ENCODE measurements at regions not wholly inside any gene's neighbourhood (a gene's known extent, or its start where the extent isn't known, plus 50 kb on each side); places are given as distances from the start of the nearest gene placed in this dataset.

DNA sequence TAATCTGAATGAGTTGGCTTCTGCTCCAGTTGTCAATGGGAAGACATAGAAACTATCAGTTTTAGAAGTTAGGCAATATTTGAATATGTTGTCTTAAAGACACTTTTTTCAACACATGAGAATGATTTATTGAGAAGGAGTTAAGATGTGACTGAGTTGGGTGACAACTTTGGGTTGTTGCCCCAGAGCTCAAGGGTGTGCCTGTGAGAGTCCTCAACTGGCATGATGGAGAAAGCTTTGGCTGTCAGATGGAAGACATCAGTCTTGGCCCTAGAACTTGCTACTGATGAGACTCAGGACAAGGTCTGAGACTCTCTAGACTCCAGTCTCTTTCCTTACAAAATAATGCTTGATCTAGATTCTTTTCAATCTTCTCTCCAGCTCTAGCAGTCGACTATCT lies 69.0 kb upstream of the CTAGE1 start:
- H3K27ac ChIP-seq = no peak overlapping the region
- no peaks in the 10 kb centered on the region for H3K36me3 ChIP-seq (replicated peaks in 1 of 2; ENCODE audit: insufficient read depth in 1 of 2, low read depth in 2 of 2)
- 82 to 83% methylated on average over 1 of the region's 1 CpG for WGBS, 2 donors
- H3K27me3 ChIP-seq = no peaks in the 10 kb centered on the region
- ATAC-seq = no peak
- intact Hi-C loops (cut with DNase I) = no loop called here
- TF ChIP-seq POLR2A (IDR thresholded peaks at IDR 0.05) (no peak), CTCF (IDR thresholded peaks at IDR 0.05) (no peak)
- no peak overlapping the region for H3K4me3 ChIP-seq
- peaks cover 15% of the 10 kb centered on the region for H3K4me1 ChIP-seq
- no peaks in the 10 kb centered on the region for H3K9me3 ChIP-seq
- no peak for DNase-seq

DNA sequence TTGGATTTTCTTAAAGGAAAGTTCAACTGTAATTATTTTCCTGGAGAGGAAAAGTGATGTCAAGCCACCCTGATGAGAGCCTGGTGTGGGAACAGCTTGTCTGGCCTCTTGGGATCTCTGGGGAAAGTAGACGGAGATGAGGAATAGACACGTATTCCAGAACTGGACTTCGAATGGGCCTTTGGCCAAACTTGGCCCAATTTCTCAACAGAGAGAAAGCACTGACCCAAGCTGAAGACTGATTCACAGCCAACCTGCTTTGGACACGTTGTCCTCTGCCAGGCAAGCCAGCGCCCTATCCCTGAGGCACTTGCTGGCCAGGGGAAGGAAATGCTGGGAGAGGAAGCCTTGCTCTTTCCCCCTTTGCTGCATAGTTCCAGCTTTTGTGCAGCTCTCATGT lies 70.8 kb upstream of the CTAGE1 start:
- H3K4me3 ChIP-seq = no peak overlapping the region
- ATAC-seq (no peak), DNase-seq (peak; percentile 19 to 34 (median 28))
- TF ChIP-seq CTCF (IDR thresholded peaks at IDR 0.05) (no peak), POLR2A (IDR thresholded peaks at IDR 0.05) (no peak)
- H3K9me3 ChIP-seq = no peaks in the 10 kb centered on the region
- peaks cover 15% of the 10 kb centered on the region for H3K4me1 ChIP-seq
- 77 to 81% methylated on average over 5 of the region's 5 CpGs for WGBS, 2 donors
- H3K27me3 ChIP-seq = no peaks in the 10 kb centered on the region
- H3K27ac ChIP-seq = no peak overlapping the region
- intact Hi-C loops (cut with DNase I) = no loop called here
- no peaks in the 10 kb centered on the region for H3K36me3 ChIP-seq (replicated peaks in 1 of 2; ENCODE audit: insufficient read depth in 1 of 2, low read depth in 2 of 2)

DNA sequence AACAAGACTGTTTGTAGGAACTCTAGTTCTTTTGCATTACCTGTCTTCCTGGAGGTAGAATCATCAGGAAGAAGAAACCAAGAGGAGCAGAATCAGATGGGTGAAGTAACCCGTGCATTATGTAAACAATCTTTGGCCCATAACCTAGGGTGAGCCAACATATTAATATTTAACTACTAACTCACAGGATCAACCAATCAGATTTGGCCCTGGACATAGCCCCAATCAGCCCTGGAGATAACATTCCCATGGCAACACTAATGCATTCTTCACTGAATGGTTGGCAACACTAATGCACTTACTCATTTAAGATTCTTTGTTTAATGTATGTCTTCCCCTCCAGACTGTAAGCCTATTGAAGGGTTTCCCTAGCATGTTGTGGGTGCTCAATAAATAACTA lies 72.0 kb upstream of the CTAGE1 start:
- 17 to 27% methylated on average over 1 of the region's 1 CpG for WGBS, 2 donors
- Histone ChIP-seq H3K27me3 (no peaks in the 10 kb centered on the region), H3K4me3 (no peak overlapping the region), H3K9me3 (no peaks in the 10 kb centered on the region), H3K36me3 (replicated peaks in 1 of 2; ENCODE audit: insufficient read depth in 1 of 2, low read depth in 2 of 2) (no peaks in the 10 kb centered on the region), H3K27ac (no peak overlapping the region), H3K4me1 (peaks cover 15% of the 10 kb centered on the region)
- intact Hi-C loops (cut with DNase I) = no loop called here
- peak; percentile 29 to 69 (median 41) for DNase-seq
- TF ChIP-seq CTCF (IDR thresholded peaks at IDR 0.05) (no peak), POLR2A (IDR thresholded peaks at IDR 0.05) (no peak)
- peak; percentile 93 for ATAC-seq

GRCh38 chr18:22490429-22490846 lies 72.7 kb upstream of the CTAGE1 start:
- intact Hi-C loops (cut with DNase I) = no loop called here

More at GRCh38 chr18:22490429-22490846, 72.7 kb upstream of the CTAGE1 start:
- no peaks in the 10 kb centered on the region for H3K27me3 ChIP-seq
- no peak for TF ChIP-seq POLR2A (IDR thresholded peaks at IDR 0.05)
- no peak for TF ChIP-seq CTCF (IDR thresholded peaks at IDR 0.05)
- no peak for ATAC-seq
- peaks cover 15% of the 10 kb centered on the region for H3K4me1 ChIP-seq
- no peaks in the 10 kb centered on the region for H3K9me3 ChIP-seq
- no peak overlapping the region for H3K4me3 ChIP-seq
- 57 to 61% methylated on average over 4 of the region's 4 CpGs for WGBS, 2 donors
- H3K36me3 ChIP-seq (replicated peaks in 1 of 2; ENCODE audit: insufficient read depth in 1 of 2, low read depth in 2 of 2) = no peaks in the 10 kb centered on the region
- no peak overlapping the region for H3K27ac ChIP-seq
- DNase-seq = no peak

Measured in body of pancreas (tissue), 4 donors.